ENCODE measurements at regions not wholly inside any gene's neighbourhood (a gene's known extent, or its start where the extent isn't known, plus 50 kb on each side); places are given as distances from the start of the nearest gene placed in this dataset.

- ATAC-seq = no peak
- Histone ChIP-seq H3K4me3 (replicated peaks in 1 of 3; ENCODE audit: insufficient read depth in 1 of 3, low read depth in 2 of 3, low read length in 3 of 3) (no peak overlapping the region), H3K9ac (ENCODE audit: insufficient read depth, low read depth, low read length) (no peak overlapping the region), H3K27me3 (ENCODE audit: control insufficient read depth in 1 of 2, insufficient read depth in 2 of 2, low read length in 2 of 2) (no peaks in the 10 kb centered on the region), H3K4me1 (ENCODE audit: insufficient read depth, low read length) (peaks cover 28% of the 10 kb centered on the region), H3K4me2 (ENCODE audit: low read depth, low read length) (no peak overlapping the region), H3K9me3 (ENCODE audit: low read length) (no peaks in the 10 kb centered on the region), H3K79me2 (ENCODE audit: insufficient read depth, low read length) (no peaks in the 10 kb centered on the region), H3K36me3 (replicated peaks in 1 of 2; ENCODE audit: control insufficient read depth in 1 of 2, insufficient read depth in 2 of 2, low read length in 2 of 2) (no peaks in the 10 kb centered on the region), H2AFZ (ENCODE audit: low read length) (no peak overlapping the region), H3K27ac (ENCODE audit: extremely low read length, insufficient read depth, low read length) (no peak overlapping the region), H4K20me1 (ENCODE audit: insufficient read depth, low read length) (no peaks in the 10 kb centered on the region)
- TF ChIP-seq CENPT (CRISPR knock-in tag; IDR thresholded peaks at IDR 0.05; ENCODE audit: low read depth) (no peak), ZNF557 (CRISPR knock-in tag; IDR thresholded peaks at IDR 0.05) (no peak), HMG20B (CRISPR knock-in tag; conservative IDR thresholded peaks at IDR 0.05) (no peak), MTF1 (CRISPR knock-in tag; IDR thresholded peaks at IDR 0.05) (no peak), ZNF652 (CRISPR knock-in tag; IDR thresholded peaks at IDR 0.05; ENCODE audit: borderline replicate concordance, low read depth) (no peak), XRCC5 (optimal IDR thresholded peaks at IDR 0.05; ENCODE audit: low read length) (no peak), NFIB (CRISPR knock-in tag; IDR thresholded peaks at IDR 0.05; ENCODE audit: borderline replicate concordance) (no peak), BRCA1 (CRISPR knock-in tag; IDR thresholded peaks at IDR 0.05) (no peak), ZNF256 (CRISPR knock-in tag; conservative IDR thresholded peaks at IDR 0.05) (no peak), GATAD2A (CRISPR knock-in tag; IDR thresholded peaks at IDR 0.05) (no peak), THAP9 (CRISPR knock-in tag; IDR thresholded peaks at IDR 0.05; ENCODE audit: borderline replicate concordance) (no peak), UBTF (CRISPR knock-in tag; IDR thresholded peaks at IDR 0.05) (no peak)
- no peak for DNase-seq (ENCODE audit: low spot score)
- FAIRE-seq = no peak
- intact Hi-C loops (cut with micrococcal nuclease; ENCODE audit: unreplicated experiment) = no loop called here
- ChIA-PET CTCF (ENCODE audit: low intra/inter-chr PET ratio, low total read pairs) (no interaction called here), POLR2A (no interaction called here)
- in situ Hi-C loops (cut with HindIII; ENCODE audit: extremely low pct_ligation_motif_present, low pct_unique_long_range_greater_than_20kb) = no loop called here
- no TSS peak for BruUV-seq (replicated peaks)
- WGBS (ENCODE audit: low lambda C conversion rate) = 100% methylated on average over 2 of the region's 2 CpGs
These were observed 172.5 kb downstream of the PLPP3 start for GRCh38 chr1:56406821-56407220.
